Neural cell (in vitro differentiated cells): ENCODE measurements at regions not wholly inside any gene's neighbourhood (a gene's known extent, or its start where the extent isn't known, plus 50 kb on each side); places are given as distances from the start of the nearest gene placed in this dataset.

Experiments used
- H2AFZ ChIP-seq: fragments of 200-600, 300-800 bp; sonication (generic), shearing (Covaris generic); 2 replicates; pipeline ENCODE4 v1.6.0; 2014; ENCODE audit warnings: low read depth, mild to moderate bottlenecking, antibody characterized with exemption, low read length, moderate library complexity
- H3F3A ChIP-seq: fragments of 200-600 bp; shearing (Covaris generic); 2 replicates; pipeline ENCODE4 v1.6.1; 2016; ENCODE audit warnings: mild to moderate bottlenecking, moderate library complexity, mixed read lengths, antibody characterized with exemption, low read length; ENCODE audit not compliant: insufficient read depth, poor library complexity, severe bottlenecking
- H3K27ac ChIP-seq: fragments of 200-600, 300-800 bp; sonication (generic), shearing (Covaris generic); 2 replicates; pipeline ENCODE4 v1.5.1; 2014; ENCODE audit warnings: mild to moderate bottlenecking, low read length, moderate library complexity
- H3K27me3 ChIP-seq: fragments of 300-800, 200-600 bp; sonication (generic), shearing (Covaris generic); 2 replicates; pipeline ENCODE4 v1.6.0; 2014; ENCODE audit warnings: mild to moderate bottlenecking, low read depth, low read length, moderate library complexity; ENCODE audit not compliant: insufficient read depth
- H3K36me3 ChIP-seq: fragments of 300-800, 200-600 bp; sonication (generic), shearing (Covaris generic); 2 replicates; pipeline ENCODE4 v1.5.1; 2014; ENCODE audit warnings: mild to moderate bottlenecking, antibody characterized with exemption, low read length, moderate library complexity; ENCODE audit not compliant: insufficient read depth
- H3K4me2 ChIP-seq: fragments of 300-800, 200-600 bp; sonication (generic), shearing (Covaris generic); 2 replicates; pipeline ENCODE4 v1.6.0; 2014; ENCODE audit warnings: mild to moderate bottlenecking, low read length
- H3K4me3 ChIP-seq: fragments of 300-800, 200-600 bp; sonication (generic), shearing (Covaris generic); 2 replicates; pipeline ENCODE4 v1.5.1; 2014; ENCODE audit warnings: mild to moderate bottlenecking, low read length, moderate library complexity
- H3K79me2 ChIP-seq: fragments of 200-600 bp; shearing (Covaris generic); replicated peaks from 2 replicates; pipeline ENCODE4 v1.6.0; 2014; ENCODE audit warnings: mild to moderate bottlenecking, low read length, moderate library complexity; ENCODE audit not compliant: insufficient read depth
- H3K9ac ChIP-seq: fragments of 300-800, 200-600 bp; sonication (generic), shearing (Covaris generic); 2 replicates; pipeline ENCODE4 v1.6.1; 2016; ENCODE audit warnings: mild to moderate bottlenecking, low read length, mixed read lengths
- H3K9me2 ChIP-seq: fragments of 200-600 bp; shearing (Covaris generic); 2 replicates; pipeline ENCODE4 v1.6.1; 2016; ENCODE audit warnings: mild to moderate bottlenecking, low read length, mixed read lengths; ENCODE audit not compliant: insufficient read depth
- H3K9me3 ChIP-seq: fragments of 200-600, 300-800 bp; sonication (generic), shearing (Covaris generic); 2 replicates; pipeline ENCODE4 v1.6.1; 2016; ENCODE audit warnings: mild to moderate bottlenecking, mixed run types, low read length, moderate library complexity, mixed read lengths
- H4K20me1 ChIP-seq: fragments of 200-600 bp; shearing (Covaris generic); 2 replicates; pipeline ENCODE4 v1.6.1; 2016; ENCODE audit warnings: mild to moderate bottlenecking, mixed run types; ENCODE audit not compliant: insufficient read depth
- CTCF ChIP-seq: fragments of 450-650 bp; IDR thresholded peaks from 2 replicates; pipeline ENCODE4 v1.5.1; 2014; ENCODE audit warnings: antibody characterized with exemption, mild to moderate bottlenecking, moderate library complexity; ENCODE audit not compliant: poor library complexity, severe bottlenecking
- EZH2 ChIP-seq: fragments of 200-600, 300-800 bp; shearing (Covaris generic), sonication (generic); IDR thresholded peaks from 2 replicates; pipeline ENCODE4 v1.6.1; 2014; ENCODE audit warnings: antibody characterized with exemption, low read length, borderline replicate concordance, mild to moderate bottlenecking; ENCODE audit not compliant: insufficient read depth, poor library complexity, severe bottlenecking
- MXI1 ChIP-seq: fragments of 450-650 bp; conservative IDR thresholded peaks from 2 replicates; pipeline ENCODE4 v1.6.1; 2014; ENCODE audit warnings: antibody characterized with exemption, mild to moderate bottlenecking; ENCODE audit not compliant: poor library complexity, severe bottlenecking
- RAD21 ChIP-seq: fragments of 450-650 bp; conservative IDR thresholded peaks from 2 replicates; pipeline ENCODE4 v1.6.1; 2014; ENCODE audit warnings: antibody characterized with exemption, mild to moderate bottlenecking, moderate library complexity
- REST ChIP-seq: IDR thresholded peaks from 2 replicates; pipeline ENCODE4 v1.6.1; 2012; ENCODE audit warnings: borderline replicate concordance
- SMC3 ChIP-seq: fragments of 450-650 bp; conservative IDR thresholded peaks from 2 replicates; pipeline ENCODE4 v1.6.1; 2014; ENCODE audit warnings: antibody characterized with exemption, mild to moderate bottlenecking, moderate library complexity; ENCODE audit not compliant: poor library complexity
- TAF1 ChIP-seq: IDR thresholded peaks from 2 replicates; pipeline ENCODE4 v1.6.1; 2012; ENCODE audit warnings: low read depth

GRCh38 chr22:48649031-48649430 lies 1178.6 kb downstream of the BRD1 start:
- H3K9me3 ChIP-seq = no peaks in the 10 kb centered on the region
- no peak overlapping the region for H3K27ac ChIP-seq
- no peak overlapping the region for H2AFZ ChIP-seq
- H3K9me2 ChIP-seq = no peaks in the 10 kb centered on the region
- no peaks in the 10 kb centered on the region for H3K27me3 ChIP-seq
- TF ChIP-seq EZH2 = no peak
- TF ChIP-seq TAF1 = no peak
- no peak for TF ChIP-seq RAD21
- H4K20me1 ChIP-seq = no peaks in the 10 kb centered on the region
- H3K79me2 ChIP-seq = no peaks in the 10 kb centered on the region
- H3K9ac ChIP-seq = no peak overlapping the region
- H3K4me3 ChIP-seq = no peak overlapping the region
- H3K4me2 ChIP-seq = no peak overlapping the region
- no peaks in the 10 kb centered on the region for H3K36me3 ChIP-seq
- H3F3A ChIP-seq = no peaks in the 10 kb centered on the region

GRCh38 chr22:48647606-48648515 lies 1179.8 kb downstream of the BRD1 start:
- Histone ChIP-seq H3K9me3 (no peaks in the 10 kb centered on the region), H3K27ac (no peak overlapping the region), H3K9me2 (no peaks in the 10 kb centered on the region), H3K36me3 (no peaks in the 10 kb centered on the region), H4K20me1 (no peaks in the 10 kb centered on the region), H3K4me3 (no peak overlapping the region), H3K27me3 (no peaks in the 10 kb centered on the region), H3F3A (no peaks in the 10 kb centered on the region), H3K9ac (no peak overlapping the region), H3K79me2 (no peaks in the 10 kb centered on the region), H2AFZ (no peak overlapping the region), H3K4me2 (no peak overlapping the region)
- no peak for TF ChIP-seq REST
- no peak for TF ChIP-seq CTCF

GRCh38 chr22:48647051-48647450 lies 1180.6 kb downstream of the BRD1 start:
- H3K4me3 ChIP-seq = no peak overlapping the region
- TF ChIP-seq SMC3 (no peak), RAD21 (no peak), CTCF (no peak), MXI1 (no peak), REST (no peak)

More at GRCh38 chr22:48647051-48647450, 1180.6 kb downstream of the BRD1 start:
- Histone ChIP-seq H3K9ac (no peak overlapping the region), H3K27ac (no peak overlapping the region), H3F3A (no peaks in the 10 kb centered on the region), H3K36me3 (no peaks in the 10 kb centered on the region), H4K20me1 (no peaks in the 10 kb centered on the region), H3K9me2 (no peaks in the 10 kb centered on the region), H2AFZ (no peak overlapping the region), H3K4me2 (no peak overlapping the region), H3K27me3 (no peaks in the 10 kb centered on the region), H3K79me2 (no peaks in the 10 kb centered on the region), H3K9me3 (no peaks in the 10 kb centered on the region)
